ENCODE measurements at regions not wholly inside any gene's neighbourhood (a gene's known extent, or its start where the extent isn't known, plus 50 kb on each side); places are given as distances from the start of the nearest gene placed in this dataset.

- TF ChIP-seq CTCF (IDR thresholded peaks at IDR 0.05) (no peak), POLR2A (IDR thresholded peaks at IDR 0.05) (no peak)
These were observed 157.2 kb downstream of the RNF152 start for GRCh38 chr18:61735564-61736102.
